Panc1 (cell line): ENCODE measurements at regions not wholly inside any gene's neighbourhood (a gene's known extent, or its start where the extent isn't known, plus 50 kb on each side); places are given as distances from the start of the nearest gene placed in this dataset.

ENCODE experiments used
- ATAC-seq: fragments of 200-7000 bp; cut with Tn5 transposase; 2 replicates; pipeline ENCODE4 v1.9.1; 2020; ENCODE audit warnings: mild to moderate bottlenecking, moderate library complexity
- BruUV-seq: library from RNA; stranded (reverse); fragments of 400-500 nt; replicated peaks from 2 replicates; lab custom pipeline; 2021; lab: Mats Ljungman, UMichigan
- CTCF ChIA-PET: fragments of 300-600 bp; sonication (Branson Sonifier 250); formaldehyde crosslinking; loops from one replicate; lab custom pipeline; 2022; ENCODE audit warnings: antibody characterized with exemption; lab: Charles Lee
- POLR2A ChIA-PET: fragments of 300-600 bp; sonication (Branson Sonifier 250); formaldehyde crosslinking; loops from one replicate; lab custom pipeline; 2022; ENCODE audit warnings: antibody characterized with exemption; lab: Charles Lee
- DNase-seq: peaks from one replicate; pipeline ENCODE4 v3.0.0-alpha.2; 2010; ENCODE audit warnings: low read depth, low spot score
- H3K27ac ChIP-seq: 2 replicates; pipeline ENCODE4 v1.5.1; 2011; ENCODE audit warnings: mild to moderate bottlenecking, low read length, inconsistent platforms
- H3K27me3 ChIP-seq: fragments of 200-500 bp; sonication (Bioruptor generic); 2 replicates; pipeline ENCODE4 v1.6.0; 2014; ENCODE audit warnings: low read length, inconsistent platforms; ENCODE audit not compliant: control insufficient read depth, insufficient read depth
- H3K36me3 ChIP-seq: fragments of 200-500 bp; sonication (Bioruptor generic); 2 replicates; pipeline ENCODE4 v1.5.1; 2014; ENCODE audit warnings: inconsistent platforms, mild to moderate bottlenecking, low read length, moderate library complexity; ENCODE audit not compliant: control insufficient read depth, insufficient read depth
- H3K4me1 ChIP-seq: 2 replicates; pipeline ENCODE4 v1.5.1; 2011; ENCODE audit warnings: inconsistent platforms, mild to moderate bottlenecking, low read length, moderate library complexity; ENCODE audit not compliant: control insufficient read depth, insufficient read depth
- H3K4me3 ChIP-seq, 2 experiments: 2 replicates each; pipeline ENCODE4 v1.5.1; 2011 to 2012; ENCODE audit warnings: low read depth in 2 of 2, low read length in 2 of 2, mild to moderate bottlenecking in 2 of 2, inconsistent platforms in 1 of 2, moderate library complexity in 1 of 2
- H3K9me3 ChIP-seq: fragments of 200-500 bp; sonication (Bioruptor generic); 2 replicates; pipeline ENCODE4 v1.5.1; 2014; ENCODE audit warnings: low read depth, mild to moderate bottlenecking, inconsistent platforms, low read length, moderate library complexity; ENCODE audit not compliant: control insufficient read depth, insufficient read depth
- POLR2AphosphoS5 ChIP-seq: IDR thresholded peaks from 2 replicates; pipeline ENCODE4 v1.6.1; 2012; ENCODE audit warnings: mild to moderate bottlenecking, low read depth, low read length, moderate library complexity
- SIN3A ChIP-seq: IDR thresholded peaks from 2 replicates; pipeline ENCODE4 v1.6.1; 2012; ENCODE audit warnings: low read depth, mild to moderate bottlenecking, low read length, moderate library complexity, borderline replicate concordance; ENCODE audit not compliant: insufficient read depth
- TCF7L2 ChIP-seq: IDR thresholded peaks from 2 replicates; pipeline ENCODE4 v1.6.1; 2011; ENCODE audit warnings: mild to moderate bottlenecking, low read depth, low read length, inconsistent platforms
- in situ Hi-C: cut with HindIII; loops from 2 replicates; pipeline ENCODE4 v1.10.0; 2016; ENCODE audit warnings: low sequenced_read_pairs, low pct_unique_long_range_greater_than_20kb
- intact Hi-C: fragments of 100-400 bp; cut with micrococcal nuclease; formaldehyde crosslinking; loops from one replicate; pipeline ENCODE4 v1.10.0; 2022; ENCODE audit not compliant: unreplicated experiment
- TF ChIP-seq, protein P1 (sequence below): fragments of 450-650 bp; IDR thresholded peaks from 2 replicates; pipeline ENCODE4 v1.5.1; 2017; ENCODE audit warnings: mild to moderate bottlenecking
- TF ChIP-seq, protein P2 (sequence below), 2 experiments: IDR thresholded peaks; 2 replicates each; pipeline ENCODE4 v1.6.1; 2011 to 2012; ENCODE audit warnings: low read depth in 2 of 2, control low read depth in 1 of 2, low read length in 1 of 2, mild to moderate bottlenecking in 1 of 2, moderate library complexity in 1 of 2; ENCODE audit not compliant: insufficient read depth in 1 of 2

DNA sequence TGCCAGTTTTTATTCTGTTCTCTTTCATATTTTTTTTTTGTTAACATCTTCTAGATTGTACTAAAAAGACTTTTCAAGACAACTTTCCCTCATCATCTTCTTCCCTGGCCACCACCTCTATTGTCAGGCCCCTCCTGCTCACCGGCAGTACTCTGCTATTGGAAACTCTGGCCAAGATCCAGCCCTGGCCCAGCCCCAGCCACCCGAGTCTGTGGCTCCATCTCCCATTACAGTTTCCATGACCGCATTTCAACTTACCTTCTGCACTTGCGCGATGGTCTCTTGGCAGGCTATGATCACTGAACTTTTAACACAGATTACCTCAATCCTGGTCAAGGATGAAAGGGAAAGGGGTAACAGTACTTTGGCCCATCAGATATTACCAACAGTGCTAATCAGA, 137.7 kb upstream of the POM121L12 start:
- no peak for ATAC-seq
- no peak for TF ChIP-seq POLR2AphosphoS5
- TF ChIP-seq, protein P1, sequence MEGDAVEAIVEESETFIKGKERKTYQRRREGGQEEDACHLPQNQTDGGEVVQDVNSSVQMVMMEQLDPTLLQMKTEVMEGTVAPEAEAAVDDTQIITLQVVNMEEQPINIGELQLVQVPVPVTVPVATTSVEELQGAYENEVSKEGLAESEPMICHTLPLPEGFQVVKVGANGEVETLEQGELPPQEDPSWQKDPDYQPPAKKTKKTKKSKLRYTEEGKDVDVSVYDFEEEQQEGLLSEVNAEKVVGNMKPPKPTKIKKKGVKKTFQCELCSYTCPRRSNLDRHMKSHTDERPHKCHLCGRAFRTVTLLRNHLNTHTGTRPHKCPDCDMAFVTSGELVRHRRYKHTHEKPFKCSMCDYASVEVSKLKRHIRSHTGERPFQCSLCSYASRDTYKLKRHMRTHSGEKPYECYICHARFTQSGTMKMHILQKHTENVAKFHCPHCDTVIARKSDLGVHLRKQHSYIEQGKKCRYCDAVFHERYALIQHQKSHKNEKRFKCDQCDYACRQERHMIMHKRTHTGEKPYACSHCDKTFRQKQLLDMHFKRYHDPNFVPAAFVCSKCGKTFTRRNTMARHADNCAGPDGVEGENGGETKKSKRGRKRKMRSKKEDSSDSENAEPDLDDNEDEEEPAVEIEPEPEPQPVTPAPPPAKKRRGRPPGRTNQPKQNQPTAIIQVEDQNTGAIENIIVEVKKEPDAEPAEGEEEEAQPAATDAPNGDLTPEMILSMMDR, result no peak
- TF ChIP-seq, protein P2, sequence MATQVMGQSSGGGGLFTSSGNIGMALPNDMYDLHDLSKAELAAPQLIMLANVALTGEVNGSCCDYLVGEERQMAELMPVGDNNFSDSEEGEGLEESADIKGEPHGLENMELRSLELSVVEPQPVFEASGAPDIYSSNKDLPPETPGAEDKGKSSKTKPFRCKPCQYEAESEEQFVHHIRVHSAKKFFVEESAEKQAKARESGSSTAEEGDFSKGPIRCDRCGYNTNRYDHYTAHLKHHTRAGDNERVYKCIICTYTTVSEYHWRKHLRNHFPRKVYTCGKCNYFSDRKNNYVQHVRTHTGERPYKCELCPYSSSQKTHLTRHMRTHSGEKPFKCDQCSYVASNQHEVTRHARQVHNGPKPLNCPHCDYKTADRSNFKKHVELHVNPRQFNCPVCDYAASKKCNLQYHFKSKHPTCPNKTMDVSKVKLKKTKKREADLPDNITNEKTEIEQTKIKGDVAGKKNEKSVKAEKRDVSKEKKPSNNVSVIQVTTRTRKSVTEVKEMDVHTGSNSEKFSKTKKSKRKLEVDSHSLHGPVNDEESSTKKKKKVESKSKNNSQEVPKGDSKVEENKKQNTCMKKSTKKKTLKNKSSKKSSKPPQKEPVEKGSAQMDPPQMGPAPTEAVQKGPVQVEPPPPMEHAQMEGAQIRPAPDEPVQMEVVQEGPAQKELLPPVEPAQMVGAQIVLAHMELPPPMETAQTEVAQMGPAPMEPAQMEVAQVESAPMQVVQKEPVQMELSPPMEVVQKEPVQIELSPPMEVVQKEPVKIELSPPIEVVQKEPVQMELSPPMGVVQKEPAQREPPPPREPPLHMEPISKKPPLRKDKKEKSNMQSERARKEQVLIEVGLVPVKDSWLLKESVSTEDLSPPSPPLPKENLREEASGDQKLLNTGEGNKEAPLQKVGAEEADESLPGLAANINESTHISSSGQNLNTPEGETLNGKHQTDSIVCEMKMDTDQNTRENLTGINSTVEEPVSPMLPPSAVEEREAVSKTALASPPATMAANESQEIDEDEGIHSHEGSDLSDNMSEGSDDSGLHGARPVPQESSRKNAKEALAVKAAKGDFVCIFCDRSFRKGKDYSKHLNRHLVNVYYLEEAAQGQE (IDR thresholded peaks at IDR 0.05; ENCODE audit: insufficient read depth in 1 of 2, low read depth in 2 of 2, low read length in 1 of 2), result no peak
- no peak for TF ChIP-seq SIN3A
- TF ChIP-seq TCF7L2, result no peak
- BruUV-seq, result no TSS peak
- H3K36me3 ChIP-seq, result no peaks in the 10 kb centered on the region
- no peaks in the 10 kb centered on the region for H3K9me3 ChIP-seq
- no peaks in the 10 kb centered on the region for H3K27me3 ChIP-seq
- ChIA-PET POLR2A (interaction anchor here (0.6 kb wide), 1 partner anchor 41 kb away, joined by 5 read pairs; no protein-coding TSS in a partner anchor), CTCF (no interaction called here)
- DNase-seq, result no peak
- intact Hi-C loops (no loop called here), in situ Hi-C loops (no loop called here)
- no peak overlapping the region for H3K27ac ChIP-seq
- no peak overlapping the region for H3K4me3 ChIP-seq
- no peaks in the 10 kb centered on the region for H3K4me1 ChIP-seq

DNA sequence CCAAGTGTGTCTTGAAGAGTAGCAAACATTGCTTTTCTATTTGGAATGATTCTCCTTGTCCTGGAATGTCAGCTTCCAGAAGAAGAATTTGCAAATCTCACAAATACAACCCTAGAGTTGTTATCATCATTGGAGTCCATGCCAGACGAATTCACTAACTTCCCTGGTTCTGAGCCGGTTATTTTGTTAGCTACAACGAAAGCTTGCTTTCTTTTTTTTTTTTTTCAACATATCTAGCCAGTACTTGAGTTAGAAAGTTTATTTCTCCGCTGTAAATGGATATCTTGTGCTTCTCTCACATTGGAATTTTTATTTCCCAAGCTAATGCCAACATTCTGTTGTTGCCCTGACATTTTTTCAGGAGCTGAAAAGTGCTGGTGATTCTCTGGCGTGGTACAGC, 138.1 kb upstream of the POM121L12 start:
- no peaks in the 10 kb centered on the region for H3K9me3 ChIP-seq
- no peak for TF ChIP-seq TCF7L2

DNA sequence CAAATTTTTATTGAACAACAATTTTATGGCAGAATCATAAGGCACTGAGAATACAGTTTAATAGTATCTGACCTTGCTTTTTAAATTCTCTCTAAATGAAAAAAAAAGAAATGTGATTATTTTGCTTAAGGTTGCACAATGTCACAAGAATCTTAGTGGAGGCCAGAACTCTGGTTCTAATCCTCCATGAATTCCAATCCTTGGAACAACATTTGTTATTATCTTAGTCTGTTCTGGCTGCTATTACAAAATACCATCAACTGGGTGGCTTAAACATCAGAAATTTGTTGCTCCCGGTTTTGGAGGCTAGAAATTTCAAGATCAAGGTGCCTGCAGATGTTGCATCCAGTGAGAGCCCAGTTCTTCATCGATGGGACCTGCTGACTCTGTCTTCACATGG, 158.2 kb upstream of the POM121L12 start:
- ChIA-PET POLR2A (no interaction called here), CTCF (no interaction called here)
- Histone ChIP-seq H3K4me1 (no peaks in the 10 kb centered on the region), H3K27me3 (no peaks in the 10 kb centered on the region), H3K27ac (no peak overlapping the region), H3K4me3 (no peak overlapping the region), H3K9me3 (no peaks in the 10 kb centered on the region), H3K36me3 (no peaks in the 10 kb centered on the region)
- BruUV-seq, result no TSS peak
- in situ Hi-C loops, result no loop called here
- TF ChIP-seq, protein P2 (IDR thresholded peaks at IDR 0.05; ENCODE audit: insufficient read depth in 1 of 2, low read depth in 2 of 2, low read length in 1 of 2), result no peak
- TF ChIP-seq POLR2AphosphoS5 (no peak), TCF7L2 (no peak), SIN3A (no peak)
- TF ChIP-seq, protein P1, result no peak
- intact Hi-C loops, result no loop called here
- no peak for DNase-seq
- ATAC-seq, result no peak

More for the DNA sequence above, 138.1 kb upstream of the POM121L12 start:
- ChIA-PET CTCF (no interaction called here), POLR2A (interaction anchor here (0.6 kb wide), 1 partner anchor 41 kb away, joined by 5 read pairs; no protein-coding TSS in a partner anchor)
- no peaks in the 10 kb centered on the region for H3K36me3 ChIP-seq
- H3K27me3 ChIP-seq, result no peaks in the 10 kb centered on the region
- H3K4me1 ChIP-seq, result no peaks in the 10 kb centered on the region
- no peak overlapping the region for H3K27ac ChIP-seq
- no peak for ATAC-seq
- no TSS peak for BruUV-seq
- intact Hi-C loops (no loop called here), in situ Hi-C loops (no loop called here)
- H3K4me3 ChIP-seq, result no peak overlapping the region
- DNase-seq, result no peak
